GM13976 (cell line): ENCODE measurements at regions not wholly inside any gene's neighbourhood (a gene's known extent, or its start where the extent isn't known, plus 50 kb on each side); places are given as distances from the start of the nearest gene placed in this dataset.

Experiments used
- DNase-seq: peaks from one replicate; pipeline ENCODE4 v3.0.0; 2012; ENCODE audit warnings: low spot score
- CTCF ChIP-seq: IDR thresholded peaks from 2 replicates; pipeline ENCODE4 v1.5.1; 2012; ENCODE audit warnings: borderline replicate concordance, mild to moderate bottlenecking; ENCODE audit not compliant: insufficient read depth; ENCODE audit errors: extremely low read depth, missing control alignments, control extremely low read depth
- in situ Hi-C: fragments of 300-500 bp; cut with MboI; formaldehyde crosslinking; loops from one replicate; pipeline ENCODE4 v1.12.0; 2022; ENCODE audit warnings: low sequenced_read_pairs, mixed read lengths, inconsistent platforms; ENCODE audit not compliant: unreplicated experiment

GRCh38 chr9:95822583-95823431, 52.7 kb upstream of the ERCC6L2 start:
- DNase-seq = peak; percentile 81
- no peak for TF ChIP-seq CTCF
- in situ Hi-C loops = no loop called here

GRCh38 chr9:95822015-95822414, 53.5 kb upstream of the ERCC6L2 start:
- no peak for DNase-seq
- in situ Hi-C loops = no loop called here
- TF ChIP-seq CTCF = no peak

- no peak for TF ChIP-seq CTCF
- no peak for DNase-seq
- in situ Hi-C loops = no loop called here
These were observed 55.4 kb upstream of the ERCC6L2 start for GRCh38 chr9:95820074-95820473.

GRCh38 chr9:95819636-95820035, 55.9 kb upstream of the ERCC6L2 start:
- no peak for DNase-seq
- no peak for TF ChIP-seq CTCF
- in situ Hi-C loops = no loop called here

- in situ Hi-C loops = no loop called here
- no peak for DNase-seq
- no peak for TF ChIP-seq CTCF
These were observed 58.3 kb upstream of the ERCC6L2 start for GRCh38 chr9:95817205-95817604.

GRCh38 chr9:95816716-95817115, 58.8 kb upstream of the ERCC6L2 start:
- no peak for DNase-seq
- TF ChIP-seq CTCF = no peak
- in situ Hi-C loops = no loop called here
